ENCODE measurements at regions not wholly inside any gene's neighbourhood (a gene's known extent, or its start where the extent isn't known, plus 50 kb on each side); places are given as distances from the start of the nearest gene placed in this dataset.

- H2AFZ ChIP-seq (ENCODE audit: low read depth, low read length, severe bottlenecking), result no peak overlapping the region
- no peak overlapping the region for H3K27ac ChIP-seq (ENCODE audit: low read depth, low read length)
- H3F3A ChIP-seq (ENCODE audit: insufficient read depth), result no peaks in the 10 kb centered on the region
- TF ChIP-seq, protein P1, sequence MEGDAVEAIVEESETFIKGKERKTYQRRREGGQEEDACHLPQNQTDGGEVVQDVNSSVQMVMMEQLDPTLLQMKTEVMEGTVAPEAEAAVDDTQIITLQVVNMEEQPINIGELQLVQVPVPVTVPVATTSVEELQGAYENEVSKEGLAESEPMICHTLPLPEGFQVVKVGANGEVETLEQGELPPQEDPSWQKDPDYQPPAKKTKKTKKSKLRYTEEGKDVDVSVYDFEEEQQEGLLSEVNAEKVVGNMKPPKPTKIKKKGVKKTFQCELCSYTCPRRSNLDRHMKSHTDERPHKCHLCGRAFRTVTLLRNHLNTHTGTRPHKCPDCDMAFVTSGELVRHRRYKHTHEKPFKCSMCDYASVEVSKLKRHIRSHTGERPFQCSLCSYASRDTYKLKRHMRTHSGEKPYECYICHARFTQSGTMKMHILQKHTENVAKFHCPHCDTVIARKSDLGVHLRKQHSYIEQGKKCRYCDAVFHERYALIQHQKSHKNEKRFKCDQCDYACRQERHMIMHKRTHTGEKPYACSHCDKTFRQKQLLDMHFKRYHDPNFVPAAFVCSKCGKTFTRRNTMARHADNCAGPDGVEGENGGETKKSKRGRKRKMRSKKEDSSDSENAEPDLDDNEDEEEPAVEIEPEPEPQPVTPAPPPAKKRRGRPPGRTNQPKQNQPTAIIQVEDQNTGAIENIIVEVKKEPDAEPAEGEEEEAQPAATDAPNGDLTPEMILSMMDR (IDR thresholded peaks at IDR 0.05; ENCODE audit: insufficient read depth, low read length, poor library complexity, severe bottlenecking), result no peak
- no peak for TF ChIP-seq EZH2phosphoT487 (conservative IDR thresholded peaks at IDR 0.05; ENCODE audit: low read length)
- H3K9me2 ChIP-seq (replicated peaks; ENCODE audit: insufficient read depth, low read length), result no peaks in the 10 kb centered on the region
- H3K27me3 ChIP-seq (ENCODE audit: low read length), result no peaks in the 10 kb centered on the region
- H3K4me3 ChIP-seq (ENCODE audit: insufficient read depth, low read length, poor library complexity, severe bottlenecking), result no peak overlapping the region
- H3K79me2 ChIP-seq (ENCODE audit: insufficient read depth, low read length), result no peaks in the 10 kb centered on the region
- H4K20me1 ChIP-seq (ENCODE audit: low read depth, low read length), result no peaks in the 10 kb centered on the region
- H3K9me3 ChIP-seq (ENCODE audit: insufficient read depth, low read length), result no peaks in the 10 kb centered on the region
- H3K9ac ChIP-seq (ENCODE audit: low read length), result no peak overlapping the region
- no peaks in the 10 kb centered on the region for H3K36me3 ChIP-seq (ENCODE audit: low read length)
- H3K4me2 ChIP-seq (ENCODE audit: low read depth, low read length, poor library complexity, severe bottlenecking), result no peak overlapping the region
Measured at GRCh38 chr13:71374471-71375049, 492.4 kb downstream of the DACH1 start.

DNA sequence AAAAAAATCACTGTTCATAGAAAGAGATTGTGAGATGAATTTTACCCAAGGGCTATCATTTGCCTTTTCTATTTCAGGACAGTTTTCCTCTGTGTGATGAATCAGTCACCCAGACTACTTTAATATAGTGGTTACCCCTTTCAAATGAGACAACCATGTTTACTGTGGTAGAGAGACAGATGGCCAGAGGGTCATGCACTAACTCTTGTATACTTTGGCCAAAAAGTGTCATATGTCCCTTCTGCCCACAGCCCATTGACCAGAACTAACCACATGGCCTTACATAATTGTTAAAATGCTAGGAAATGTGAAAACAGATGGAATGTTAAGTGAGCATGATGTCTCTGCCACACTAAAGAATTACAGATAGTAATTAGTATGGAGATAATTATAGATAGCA, 498.7 kb downstream of the DACH1 start:
- H3K9ac ChIP-seq (ENCODE audit: low read length), result no peak overlapping the region
- H3K4me2 ChIP-seq (ENCODE audit: low read depth, low read length, poor library complexity, severe bottlenecking), result no peak overlapping the region
- no peaks in the 10 kb centered on the region for H3F3A ChIP-seq (ENCODE audit: insufficient read depth)
- no peaks in the 10 kb centered on the region for H3K79me2 ChIP-seq (ENCODE audit: insufficient read depth, low read length)
- H2AFZ ChIP-seq (ENCODE audit: low read depth, low read length, severe bottlenecking), result no peak overlapping the region
- no peak overlapping the region for H3K27ac ChIP-seq (ENCODE audit: low read depth, low read length)
- TF ChIP-seq EZH2phosphoT487 (conservative IDR thresholded peaks at IDR 0.05; ENCODE audit: low read length), result no peak
- TF ChIP-seq, protein P1 (IDR thresholded peaks at IDR 0.05; ENCODE audit: insufficient read depth, low read length, poor library complexity, severe bottlenecking), result no peak
- no peaks in the 10 kb centered on the region for H3K9me3 ChIP-seq (ENCODE audit: insufficient read depth, low read length)
- no peaks in the 10 kb centered on the region for H4K20me1 ChIP-seq (ENCODE audit: low read depth, low read length)
- H3K27me3 ChIP-seq (ENCODE audit: low read length), result no peaks in the 10 kb centered on the region
- H3K9me2 ChIP-seq (replicated peaks; ENCODE audit: insufficient read depth, low read length), result no peaks in the 10 kb centered on the region
- H3K4me3 ChIP-seq (ENCODE audit: insufficient read depth, low read length, poor library complexity, severe bottlenecking), result no peak overlapping the region
- no peaks in the 10 kb centered on the region for H3K36me3 ChIP-seq (ENCODE audit: low read length)

- TF ChIP-seq EZH2phosphoT487 (conservative IDR thresholded peaks at IDR 0.05; ENCODE audit: low read length), result no peak
- TF ChIP-seq, protein P1 (IDR thresholded peaks at IDR 0.05; ENCODE audit: insufficient read depth, low read length, poor library complexity, severe bottlenecking), result no peak
- H3K4me2 ChIP-seq (ENCODE audit: low read depth, low read length, poor library complexity, severe bottlenecking), result no peak overlapping the region
- no peaks in the 10 kb centered on the region for H4K20me1 ChIP-seq (ENCODE audit: low read depth, low read length)
- H3K27ac ChIP-seq (ENCODE audit: low read depth, low read length), result no peak overlapping the region
- H2AFZ ChIP-seq (ENCODE audit: low read depth, low read length, severe bottlenecking), result no peak overlapping the region
- no peaks in the 10 kb centered on the region for H3K9me3 ChIP-seq (ENCODE audit: insufficient read depth, low read length)
- H3K27me3 ChIP-seq (ENCODE audit: low read length), result no peaks in the 10 kb centered on the region
- H3K4me3 ChIP-seq (ENCODE audit: insufficient read depth, low read length, poor library complexity, severe bottlenecking), result no peak overlapping the region
- H3K36me3 ChIP-seq (ENCODE audit: low read length), result no peaks in the 10 kb centered on the region
- H3K9me2 ChIP-seq (replicated peaks; ENCODE audit: insufficient read depth, low read length), result no peaks in the 10 kb centered on the region
- no peaks in the 10 kb centered on the region for H3K79me2 ChIP-seq (ENCODE audit: insufficient read depth, low read length)
- no peak overlapping the region for H3K9ac ChIP-seq (ENCODE audit: low read length)
- no peaks in the 10 kb centered on the region for H3F3A ChIP-seq (ENCODE audit: insufficient read depth)
Measured at GRCh38 chr13:71360041-71360440, 507.0 kb downstream of the DACH1 start.
